Tibial nerve (tissue), 4 donors: ENCODE measurements at regions not wholly inside any gene's neighbourhood (a gene's known extent, or its start where the extent isn't known, plus 50 kb on each side); places are given as distances from the start of the nearest gene placed in this dataset.
"Not testable (repeated sequence)": the region's sequence is repeated elsewhere in the genome, so short reads cannot be mapped to it uniquely, and the experiment has no call there.

Source experiments
- DNase-seq, 2 donors: peaks; one replicate each; pipeline ENCODE4 v3.0.0-alpha.2; 2019; ENCODE audit warnings: low spot score in 2 of 2
- H3K27ac ChIP-seq, 4 donors: fragments of 200-600 bp; sonication (generic) in 3 of 4; one replicate each; pipeline ENCODE4 v1.5.1; 2017 to 2019; ENCODE audit warnings: mild to moderate bottlenecking in 1 of 4
- H3K27me3 ChIP-seq, 2 donors: fragments of 200-600 bp; sonication (generic) in 1 of 2; one replicate each; pipeline versions ENCODE4 v1.5.1 to v1.6.0; 2017 to 2019
- H3K36me3 ChIP-seq, 3 donors: fragments of 200-600 bp; sonication (generic); one replicate each; pipeline ENCODE4 v1.5.1; 2018 to 2019
- H3K4me1 ChIP-seq, 4 donors: fragments of 200-600 bp; sonication (generic) in 3 of 4; one replicate each; pipeline ENCODE4 v1.5.1; 2017 to 2019
- H3K4me3 ChIP-seq, 4 donors: fragments of 200-600 bp; sonication (generic) in 3 of 4; one replicate each; pipeline ENCODE4 v1.5.1; 2017 to 2019; ENCODE audit warnings: mild to moderate bottlenecking in 1 of 4, moderate library complexity in 1 of 4
- H3K9me3 ChIP-seq, 4 donors: fragments of 200-600 bp; sonication (generic) in 3 of 4; one replicate each; pipeline ENCODE4 v1.5.1; 2017 to 2019
- CTCF ChIP-seq, 5 experiments: fragments of 200-600 bp in 3 of 5; fragments of 450-650 bp in 2 of 5; sonication (generic) in 3 of 5; IDR thresholded peaks; one replicate each; pipeline ENCODE4 v1.5.1; 2016 to 2019; ENCODE audit warnings: antibody characterized with exemption in 5 of 5, mild to moderate bottlenecking in 3 of 5, moderate library complexity in 2 of 5
- EP300 ChIP-seq, 2 donors: sonication (generic); formaldehyde crosslinking; IDR thresholded peaks; one replicate each; pipeline ENCODE4 v1.6.1; 2017; ENCODE audit warnings: antibody characterized with exemption in 2 of 2, mild to moderate bottlenecking in 1 of 2
- POLR2A ChIP-seq, 2 donors: fragments of 450-650 bp; IDR thresholded peaks; one replicate each; pipeline ENCODE4 v1.6.1; 2017; ENCODE audit warnings: antibody characterized with exemption in 2 of 2, mild to moderate bottlenecking in 2 of 2, moderate library complexity in 2 of 2
- WGBS, 2 donors: methylation state at CpG; one replicate each; pipeline ENCODE4 v1.1.5; 2018; 5-methylcytosine and 5-hydroxymethylcytosine counted together

DNA sequence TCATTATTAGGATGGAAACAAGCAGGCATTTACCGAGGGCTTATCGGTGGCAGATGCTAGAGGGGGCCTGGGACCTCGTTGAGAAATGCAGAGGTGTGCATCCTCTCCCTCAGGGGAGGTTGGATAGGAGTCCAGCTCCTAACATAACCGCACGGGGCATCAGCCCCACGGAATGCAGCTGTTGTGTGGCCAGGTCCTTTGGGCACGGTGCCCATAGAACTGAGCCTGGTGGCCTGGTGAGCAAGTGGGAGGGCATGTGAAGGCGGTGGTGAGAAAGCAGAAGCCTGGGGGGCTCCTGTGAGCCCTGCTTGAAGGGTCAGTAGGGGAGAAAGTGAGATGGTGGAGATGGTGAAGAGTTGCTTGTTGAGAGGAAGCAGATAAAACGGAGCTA lies 143.7 kb downstream of the CDH26 start:
- no peak for TF ChIP-seq EP300 (IDR thresholded peaks at IDR 0.05)
- no peak for TF ChIP-seq CTCF (IDR thresholded peaks at IDR 0.05)
- no peak for TF ChIP-seq POLR2A (IDR thresholded peaks at IDR 0.05)
- DNase-seq, result no peak
- Histone ChIP-seq H3K27ac (no peak overlapping the region), H3K9me3 (peaks cover 0 to 10% (median 0%) of the 10 kb centered on the region in 4 donors), H3K4me1 (peaks cover 0 to 19% (median 0%) of the 10 kb centered on the region in 4 donors), H3K36me3 (no peaks in the 10 kb centered on the region), H3K27me3 (no peaks in the 10 kb centered on the region), H3K4me3 (no peak overlapping the region)
- WGBS, 2 donors, result 76 to 79% methylated on average over 9 of the region's 9 CpGs

- peaks cover 0 to 19% (median 0%) of the 10 kb centered on the region in 4 donors for H3K4me1 ChIP-seq
- peaks cover 0 to 10% (median 0%) of the 10 kb centered on the region in 4 donors for H3K9me3 ChIP-seq
- H3K27me3 ChIP-seq, result no peaks in the 10 kb centered on the region
- WGBS, 2 donors, result 93 to 94% methylated on average over 4 of the region's 4 CpGs
- no peak overlapping the region for H3K4me3 ChIP-seq
- H3K27ac ChIP-seq, result no peak overlapping the region
- H3K36me3 ChIP-seq, result no peaks in the 10 kb centered on the region
- TF ChIP-seq CTCF (IDR thresholded peaks at IDR 0.05), result no peak
- no peak for TF ChIP-seq POLR2A (IDR thresholded peaks at IDR 0.05)
- TF ChIP-seq EP300 (IDR thresholded peaks at IDR 0.05), result no peak
- DNase-seq, result no peak
Observed at GRCh38 chr20:60102665-60103210, 144.5 kb downstream of the CDH26 start.

DNA sequence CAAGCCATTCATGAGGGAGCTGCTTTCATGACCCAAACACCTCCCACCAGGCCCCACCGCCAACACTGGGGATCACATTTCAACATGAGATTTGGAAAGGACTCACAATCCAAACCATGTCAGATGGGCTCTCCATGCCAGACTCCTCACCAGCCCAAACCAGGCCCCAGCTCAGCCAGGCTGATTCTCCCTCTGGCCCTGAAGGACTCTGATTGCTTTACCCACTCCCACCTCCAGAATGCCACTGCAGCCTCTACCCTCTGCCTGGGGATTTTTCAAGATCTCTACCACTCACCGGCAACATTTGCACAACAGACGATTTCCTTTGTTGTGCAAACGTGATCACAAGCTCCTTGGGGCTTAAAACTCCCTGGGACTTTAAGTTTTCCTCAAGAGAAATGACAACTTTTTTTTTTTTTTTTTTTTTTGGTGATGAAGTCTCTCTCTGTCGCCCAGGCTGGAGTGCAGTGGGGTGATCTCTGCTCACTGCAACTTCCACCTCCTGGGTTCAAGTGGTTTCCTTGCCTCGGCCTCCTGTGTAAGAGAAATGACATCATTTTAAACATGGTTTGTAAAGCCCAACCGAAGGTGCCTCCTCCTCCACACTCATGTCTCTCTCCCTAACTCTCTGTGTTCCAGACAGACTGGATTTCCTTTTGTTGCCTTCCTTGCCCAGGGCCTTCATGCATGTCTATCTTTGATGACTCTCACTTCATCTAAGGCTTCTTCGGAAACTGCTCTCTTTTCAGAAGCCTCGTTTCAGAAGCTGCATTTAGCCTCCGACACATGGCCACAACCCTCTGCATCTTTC lies 147.0 kb downstream of the CDH26 start:
- Histone ChIP-seq H3K36me3 (no peaks in the 10 kb centered on the region), H3K9me3 (no peaks in the 10 kb centered on the region), H3K27ac (no peak overlapping the region), H3K4me1 (peaks cover 0 to 15% (median 0%) of the 10 kb centered on the region in 4 donors), H3K4me3 (no peak overlapping the region), H3K27me3 (no peaks in the 10 kb centered on the region)
- DNase-seq, result no peak
- WGBS, 2 donors, result 62% methylated on average over 10 of the region's 10 CpGs
- no peak for TF ChIP-seq EP300 (IDR thresholded peaks at IDR 0.05)
- no peak for TF ChIP-seq POLR2A (IDR thresholded peaks at IDR 0.05)
- TF ChIP-seq CTCF (IDR thresholded peaks at IDR 0.05), result no peak

DNA sequence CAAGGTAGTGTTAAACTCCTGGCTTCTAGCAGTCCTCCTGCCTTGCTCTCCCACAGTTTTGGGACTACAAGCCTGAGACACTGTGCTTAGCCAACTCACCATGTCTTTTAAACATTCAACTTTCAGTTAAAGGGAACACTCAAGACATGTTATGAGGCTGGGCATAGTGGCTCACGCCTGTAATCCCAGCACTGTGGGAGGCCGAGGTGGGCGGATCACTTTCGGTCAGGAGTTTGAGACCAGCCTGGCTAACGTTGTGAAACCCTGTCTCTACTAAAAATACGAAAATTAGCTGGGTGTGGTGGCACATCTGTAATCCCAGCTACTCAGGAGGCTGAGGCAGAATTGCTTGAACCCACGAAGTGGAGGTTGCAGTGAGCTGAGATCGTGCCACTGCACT lies 148.0 kb downstream of the CDH26 start:
- WGBS, 2 donors, result 83% methylated on average over 8 of the region's 8 CpGs
- H3K4me1 ChIP-seq, H3K27me3 ChIP-seq: not testable (repeated sequence)

DNA sequence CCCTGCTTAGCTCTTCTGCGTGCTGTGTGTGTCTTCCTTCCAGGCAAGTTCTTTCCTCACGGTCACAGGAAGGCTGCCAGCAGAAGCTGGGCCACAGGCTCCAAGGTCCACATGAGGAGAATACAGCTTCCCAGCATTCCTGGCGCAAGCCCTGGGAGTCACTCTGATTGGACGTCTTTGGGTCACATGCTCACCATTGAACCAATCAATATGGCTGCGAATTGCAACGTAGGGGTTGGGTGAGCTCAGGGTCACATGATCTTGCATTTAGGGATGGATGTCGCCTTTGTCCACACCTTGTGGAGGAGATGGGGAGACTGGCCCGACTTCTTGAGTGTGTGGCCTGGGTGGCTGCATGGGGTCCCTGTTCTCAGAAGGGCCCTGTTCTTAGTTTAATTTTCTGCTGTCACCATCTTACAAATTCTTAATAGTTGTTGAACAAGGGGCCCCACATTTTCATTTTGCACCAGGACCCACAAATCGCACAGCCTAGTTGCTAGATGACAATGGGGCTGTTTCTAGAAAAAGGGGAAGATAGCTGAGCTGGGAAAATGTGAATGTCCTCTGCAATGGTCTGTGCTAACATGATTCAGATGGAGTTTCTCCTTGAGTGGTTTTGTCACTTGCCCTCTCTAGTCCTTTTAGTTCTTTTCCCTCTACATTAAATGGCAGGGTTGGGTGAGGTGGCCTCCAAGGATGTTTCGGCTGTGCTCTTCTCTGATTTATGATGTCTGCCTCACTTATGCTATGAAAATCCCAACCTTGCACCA lies 149.6 kb downstream of the CDH26 start:
- no peaks in the 10 kb centered on the region for H3K36me3 ChIP-seq
- H3K9me3 ChIP-seq, result no peaks in the 10 kb centered on the region
- DNase-seq, result no peak
- H3K4me1 ChIP-seq, result no peaks in the 10 kb centered on the region
- TF ChIP-seq CTCF (IDR thresholded peaks at IDR 0.05) (no peak), POLR2A (IDR thresholded peaks at IDR 0.05) (no peak), EP300 (IDR thresholded peaks at IDR 0.05) (no peak)
- 91 to 97% methylated on average over 10 of the region's 10 CpGs for WGBS, 2 donors
- no peak overlapping the region for H3K4me3 ChIP-seq
- H3K27me3 ChIP-seq, result no peaks in the 10 kb centered on the region
- no peak overlapping the region for H3K27ac ChIP-seq

More for the DNA sequence above, 148.0 kb downstream of the CDH26 start:
- H3K4me3 ChIP-seq, H3K9me3 ChIP-seq, H3K27ac ChIP-seq, DNase-seq, H3K36me3 ChIP-seq: not testable (repeated sequence)
